Pancreas (tissue), 10 donors: ENCODE measurements at regions not wholly inside any gene's neighbourhood (a gene's known extent, or its start where the extent isn't known, plus 50 kb on each side); places are given as distances from the start of the nearest gene placed in this dataset.

ENCODE experiments used
- ATAC-seq, 4 donors: fragments of 200-7000 bp; cut with Tn5 transposase; one replicate each; pipeline versions ENCODE4 v1.8.0 to v1.9.1; 2020; ENCODE audit warnings: mild to moderate bottlenecking in 4 of 4, moderate library complexity in 4 of 4
- DNase-seq, 6 donors: peaks; one replicate each; pipeline ENCODE4 v3.0.0-alpha.2; 2020
- FAIRE-seq: peaks from 2 replicates; lab custom pipeline; 2012; peaks lifted over from hg19 to GRCh38; lab: Jason Lieb, UNC
- H3K27ac ChIP-seq, 4 donors: fragments of 200-600 bp; sonication (generic); 1 replicate in 3 of 4; 2 replicates in 1 of 4; pipeline versions ENCODE4 v1.5.0 to v1.8.0; 2020
- H3K27me3 ChIP-seq, 4 donors: fragments of 200-600 bp; one replicate each; pipeline ENCODE4 v1.8.0; 2021
- H3K36me3 ChIP-seq, 3 donors: fragments of 200-600 bp; sonication (generic) in 1 of 3; one replicate each; pipeline versions ENCODE4 v1.5.0 to v1.8.0; 2020 to 2021
- H3K4me1 ChIP-seq, 3 donors: fragments of 200-600 bp; one replicate each; pipeline ENCODE4 v1.8.0; 2021
- H3K4me3 ChIP-seq, 4 donors: fragments of 200-600 bp; sonication (generic) in 2 of 4; one replicate each; pipeline versions ENCODE4 v1.5.0 to v1.8.0; 2020 to 2021
- H3K9me3 ChIP-seq, 4 donors: fragments of 200-600 bp; one replicate each; pipeline ENCODE4 v1.8.0; 2021
- CTCF ChIP-seq, 4 donors: fragments of 200-600 bp; sonication (generic) in 3 of 4; IDR thresholded peaks; one replicate each; pipeline versions ENCODE4 v1.5.0 to v1.8.0; 2021; ENCODE audit warnings: antibody characterized with exemption in 4 of 4
- whole genome bisulfite sequencing, 2 donors: extraction: QIAGEN DNeasy Blood & Tissue Kit; methylation state at CpG; one replicate each; pipeline ENCODE4 v1.1.7; 2013; 5-methylcytosine and 5-hydroxymethylcytosine counted together
- intact Hi-C, 3 donors: fragments of 100-400 bp; cut with DNase I; formaldehyde crosslinking; loops; one replicate each; pipeline versions ENCODE4 v1.11.1 to v1.14.2; 2022
- donor health status: healthy with polysubstance abuse.
- donor health status: DM: no; HTN: no; CAD: no; lungs with moderate emphysema.
- donor health status: DM: no; HTN: no; CAD: no.
- donor health status: control.
- donor health status: control.
- donor health status: Bipolar disorder and iron deficiency.
- donor health status: DM: yes; HTN: yes; CAD: no.
- donor health status: DM: no; HTN: no; CAD: no.
- donor health status: DM: no; HTN: no; CAD: no.
- donor health status: DM: yes; HTN: yes; CAD: no.

- FAIRE-seq (no peak), DNase-seq (no peak), ATAC-seq (peak in 2 of 4 donors; percentile 21 to 30)
- Histone ChIP-seq H3K4me1 (no peaks in the 10 kb centered on the region), H3K27me3 (no peaks in the 10 kb centered on the region), H3K36me3 (no peaks in the 10 kb centered on the region), H3K9me3 (no peaks in the 10 kb centered on the region), H3K4me3 (no peak overlapping the region), H3K27ac (no peak overlapping the region)
- 68 to 73% methylated on average over 6 of the region's 6 CpGs for whole genome bisulfite sequencing, 2 donors
- no peak for TF ChIP-seq CTCF (IDR thresholded peaks at IDR 0.05)
- intact Hi-C loops: no loop called here
Observed at GRCh38 chr2:12317814-12318426, 398.8 kb upstream of the TRIB2 start.

GRCh38 chr2:12318427-12319057 is 398.2 kb upstream of the TRIB2 start:
- H3K27ac ChIP-seq: no peak overlapping the region
- intact Hi-C loops: no loop called here
- no peaks in the 10 kb centered on the region for H3K27me3 ChIP-seq
- ATAC-seq (no peak), FAIRE-seq (no peak), DNase-seq (no peak)
- 88 to 89% methylated on average over 8 of the region's 8 CpGs for WGBS, 2 donors
- no peaks in the 10 kb centered on the region for H3K36me3 ChIP-seq
- no peaks in the 10 kb centered on the region for H3K4me1 ChIP-seq
- H3K4me3 ChIP-seq: no peak overlapping the region
- no peak for TF ChIP-seq CTCF (IDR thresholded peaks at IDR 0.05)
- no peaks in the 10 kb centered on the region for H3K9me3 ChIP-seq

GRCh38 chr2:12320027-12320734 is 396.6 kb upstream of the TRIB2 start:
- Histone ChIP-seq H3K4me3 (no peak overlapping the region), H3K27me3 (no peaks in the 10 kb centered on the region), H3K4me1 (no peaks in the 10 kb centered on the region), H3K9me3 (no peaks in the 10 kb centered on the region), H3K27ac (no peak overlapping the region), H3K36me3 (no peaks in the 10 kb centered on the region)
- intact Hi-C loops: no loop called here
- FAIRE-seq: no peak
- no peak for TF ChIP-seq CTCF (IDR thresholded peaks at IDR 0.05)
- no peak for DNase-seq
- WGBS, 2 donors: 68 to 71% methylated on average over 7 of the region's 7 CpGs
- ATAC-seq: no peak

GRCh38 chr2:12320991-12321641 is 395.6 kb upstream of the TRIB2 start:
- WGBS, 2 donors: 80 to 88% methylated on average over 7 of the region's 7 CpGs

More at GRCh38 chr2:12320991-12321641, 395.6 kb upstream of the TRIB2 start:
- FAIRE-seq (no peak), DNase-seq (peak in 1 of 6 donors; percentile 19), ATAC-seq (peak in 3 of 4 donors; percentile 47 to 64 (median 48))
- H3K9me3 ChIP-seq: no peaks in the 10 kb centered on the region
- TF ChIP-seq CTCF (IDR thresholded peaks at IDR 0.05): no peak
- intact Hi-C loops: no loop called here
- H3K27ac ChIP-seq: no peak overlapping the region
- no peaks in the 10 kb centered on the region for H3K27me3 ChIP-seq
- H3K4me1 ChIP-seq: no peaks in the 10 kb centered on the region
- no peaks in the 10 kb centered on the region for H3K36me3 ChIP-seq
- H3K4me3 ChIP-seq: no peak overlapping the region
